ENCODE measurements at regions not wholly inside any gene's neighbourhood (a gene's known extent, or its start where the extent isn't known, plus 50 kb on each side); places are given as distances from the start of the nearest gene placed in this dataset.

GRCh38 chrX:6757631-6758030 lies 222.7 kb upstream of the VCX3A start:
- dilution Hi-C loops (cut with MboI; ENCODE audit: extremely low pct_ligation_motif_present, low sequenced_read_pairs) = no loop called here
- DNase-seq (ENCODE audit: low read depth, low spot score) = no peak
- no peaks in the 10 kb centered on the region for H3K4me1 ChIP-seq (ENCODE audit: control insufficient read depth, extremely low read depth, insufficient read depth, low read length)
- TF ChIP-seq, protein P1, sequence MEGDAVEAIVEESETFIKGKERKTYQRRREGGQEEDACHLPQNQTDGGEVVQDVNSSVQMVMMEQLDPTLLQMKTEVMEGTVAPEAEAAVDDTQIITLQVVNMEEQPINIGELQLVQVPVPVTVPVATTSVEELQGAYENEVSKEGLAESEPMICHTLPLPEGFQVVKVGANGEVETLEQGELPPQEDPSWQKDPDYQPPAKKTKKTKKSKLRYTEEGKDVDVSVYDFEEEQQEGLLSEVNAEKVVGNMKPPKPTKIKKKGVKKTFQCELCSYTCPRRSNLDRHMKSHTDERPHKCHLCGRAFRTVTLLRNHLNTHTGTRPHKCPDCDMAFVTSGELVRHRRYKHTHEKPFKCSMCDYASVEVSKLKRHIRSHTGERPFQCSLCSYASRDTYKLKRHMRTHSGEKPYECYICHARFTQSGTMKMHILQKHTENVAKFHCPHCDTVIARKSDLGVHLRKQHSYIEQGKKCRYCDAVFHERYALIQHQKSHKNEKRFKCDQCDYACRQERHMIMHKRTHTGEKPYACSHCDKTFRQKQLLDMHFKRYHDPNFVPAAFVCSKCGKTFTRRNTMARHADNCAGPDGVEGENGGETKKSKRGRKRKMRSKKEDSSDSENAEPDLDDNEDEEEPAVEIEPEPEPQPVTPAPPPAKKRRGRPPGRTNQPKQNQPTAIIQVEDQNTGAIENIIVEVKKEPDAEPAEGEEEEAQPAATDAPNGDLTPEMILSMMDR (optimal IDR thresholded peaks at IDR 0.05 in 1 of 3, IDR thresholded peaks at IDR 0.05 in 1 of 3, conservative IDR thresholded peaks at IDR 0.05 in 1 of 3; ENCODE audit: extremely low read depth in 1 of 3, insufficient read depth in 2 of 3, low read length in 3 of 3) = no peak
- no peak for TF ChIP-seq EZH2 (IDR thresholded peaks at IDR 0.05; ENCODE audit: low read length)
- H3K9me1 ChIP-seq (ENCODE audit: control insufficient read depth, extremely low read depth, insufficient read depth, low read length) = no peaks in the 10 kb centered on the region
- no peaks in the 10 kb centered on the region for H4K20me1 ChIP-seq (ENCODE audit: control insufficient read depth, extremely low read depth, insufficient read depth, low read length)
- H3K36me3 ChIP-seq (ENCODE audit: control insufficient read depth in 2 of 2, extremely low read depth in 1 of 2, insufficient read depth in 2 of 2, low read length in 2 of 2) = no peaks in the 10 kb centered on the region
- H3K27me3 ChIP-seq (ENCODE audit: control insufficient read depth, extremely low read depth, insufficient read depth, low read length) = no peaks in the 10 kb centered on the region
- H3K27ac ChIP-seq (ENCODE audit: control insufficient read depth, insufficient read depth, low read length) = no peak overlapping the region
- H3K79me2 ChIP-seq (ENCODE audit: control insufficient read depth, insufficient read depth, low read length) = no peaks in the 10 kb centered on the region
- FAIRE-seq = no peak
- H2AFZ ChIP-seq (ENCODE audit: control insufficient read depth, low read length) = no peak overlapping the region
- no peak overlapping the region for H3K4me2 ChIP-seq (ENCODE audit: control insufficient read depth, extremely low read depth, insufficient read depth, low read depth, low read length)
- H3K9me3 ChIP-seq (ENCODE audit: control insufficient read depth, low read depth, low read length) = no peaks in the 10 kb centered on the region
- no peak overlapping the region for H3K9ac ChIP-seq (ENCODE audit: control insufficient read depth, extremely low read depth, insufficient read depth, low read length)
- no peak overlapping the region for H3K4me3 ChIP-seq (ENCODE audit: control insufficient read depth in 2 of 3, extremely low read depth in 1 of 3, insufficient read depth in 2 of 3, low read depth in 1 of 3, low read length in 3 of 3)

DNA sequence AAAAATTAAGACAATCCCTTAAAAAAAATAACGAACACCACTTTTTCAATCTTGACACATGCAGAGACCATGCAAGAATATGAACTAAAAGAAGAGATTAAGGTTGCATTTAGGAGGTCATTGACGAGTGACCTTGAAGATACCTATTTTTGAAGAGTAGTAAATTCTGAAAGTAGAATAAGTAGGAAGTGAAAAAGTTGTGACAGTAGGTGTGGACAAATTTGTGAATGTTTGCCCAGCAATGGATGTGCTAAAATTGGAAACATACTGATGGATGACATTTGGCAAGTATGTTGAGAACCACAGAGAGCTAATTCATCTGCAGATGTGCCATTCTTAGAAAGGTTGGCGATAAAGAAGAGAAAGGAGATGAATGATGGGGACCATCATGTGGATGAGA lies 213.7 kb upstream of the VCX3A start:
- no peak overlapping the region for H3K9ac ChIP-seq (ENCODE audit: control insufficient read depth, extremely low read depth, insufficient read depth, low read length)
- no peaks in the 10 kb centered on the region for H3K79me2 ChIP-seq (ENCODE audit: control insufficient read depth, insufficient read depth, low read length)
- no peak overlapping the region for H3K27ac ChIP-seq (ENCODE audit: control insufficient read depth, insufficient read depth, low read length)
- FAIRE-seq (no peak), DNase-seq (ENCODE audit: low read depth, low spot score) (no peak)
- dilution Hi-C loops (cut with MboI; ENCODE audit: extremely low pct_ligation_motif_present, low sequenced_read_pairs) = no loop called here
- no peak overlapping the region for H3K4me2 ChIP-seq (ENCODE audit: control insufficient read depth, extremely low read depth, insufficient read depth, low read depth, low read length)
- H3K4me1 ChIP-seq (ENCODE audit: control insufficient read depth, extremely low read depth, insufficient read depth, low read length) = no peaks in the 10 kb centered on the region
- H2AFZ ChIP-seq (ENCODE audit: control insufficient read depth, low read length) = no peak overlapping the region
- no peaks in the 10 kb centered on the region for H3K9me1 ChIP-seq (ENCODE audit: control insufficient read depth, extremely low read depth, insufficient read depth, low read length)
- H3K36me3 ChIP-seq (ENCODE audit: control insufficient read depth in 2 of 2, extremely low read depth in 1 of 2, insufficient read depth in 2 of 2, low read length in 2 of 2) = no peaks in the 10 kb centered on the region
- H3K9me3 ChIP-seq (ENCODE audit: control insufficient read depth, low read depth, low read length) = no peaks in the 10 kb centered on the region
- H3K27me3 ChIP-seq (ENCODE audit: control insufficient read depth, extremely low read depth, insufficient read depth, low read length) = no peaks in the 10 kb centered on the region
- no peaks in the 10 kb centered on the region for H4K20me1 ChIP-seq (ENCODE audit: control insufficient read depth, extremely low read depth, insufficient read depth, low read length)
- TF ChIP-seq, protein P1 (optimal IDR thresholded peaks at IDR 0.05 in 1 of 3, IDR thresholded peaks at IDR 0.05 in 1 of 3, conservative IDR thresholded peaks at IDR 0.05 in 1 of 3; ENCODE audit: extremely low read depth in 1 of 3, insufficient read depth in 2 of 3, low read length in 3 of 3) = no peak
- no peak for TF ChIP-seq EZH2 (IDR thresholded peaks at IDR 0.05; ENCODE audit: low read length)
- no peak overlapping the region for H3K4me3 ChIP-seq (ENCODE audit: control insufficient read depth in 2 of 3, extremely low read depth in 1 of 3, insufficient read depth in 2 of 3, low read depth in 1 of 3, low read length in 3 of 3)

All from keratinocyte (primary cell).